GM23338 (cell line): ENCODE measurements at regions not wholly inside any gene's neighbourhood (a gene's known extent, or its start where the extent isn't known, plus 50 kb on each side); places are given as distances from the start of the nearest gene placed in this dataset.

ENCODE experiments used
- CTCF ChIP-seq, 2 experiments: fragments of 200-600 bp in 1 of 2; sonication (generic) in 1 of 2; conservative IDR thresholded peaks; 2 replicates each; pipeline versions ENCODE4 v1.5.1 to v1.6.1; 2016 to 2017; ENCODE audit warnings: antibody characterized with exemption in 2 of 2, low read depth in 2 of 2, mild to moderate bottlenecking in 2 of 2, moderate library complexity in 1 of 2
- EZH2 ChIP-seq: fragments of 200-600 bp; sonication (generic); IDR thresholded peaks from one replicate; pipeline ENCODE4 v1.8.0; 2017; ENCODE audit warnings: antibody characterized with exemption, mild to moderate bottlenecking, low read depth; ENCODE audit not compliant: unreplicated experiment
- EZH2phosphoT487 ChIP-seq: fragments of 200-600 bp; sonication (generic); IDR thresholded peaks from one replicate; pipeline ENCODE4 v1.8.1; 2018; ENCODE audit warnings: antibody characterized with exemption; ENCODE audit not compliant: unreplicated experiment
- POLR2AphosphoS5 ChIP-seq: IDR thresholded peaks from 2 replicates; pipeline ENCODE4 v1.6.1; 2016; ENCODE audit warnings: antibody characterized with exemption, low read depth

- TF ChIP-seq EZH2 (no peak), CTCF (conservative IDR thresholded peaks at IDR 0.05; ENCODE audit: low read depth in 2 of 2) (no peak), POLR2AphosphoS5 (no peak), EZH2phosphoT487 (no peak)
These were observed 151.1 kb upstream of the ELL2 start for GRCh38 chr5:96112703-96113102.
